ENCODE measurements at regions not wholly inside any gene's neighbourhood (a gene's known extent, or its start where the extent isn't known, plus 50 kb on each side); places are given as distances from the start of the nearest gene placed in this dataset.
"Not testable (repeated sequence)": the region's sequence is repeated elsewhere in the genome, so short reads cannot be mapped to it uniquely, and the experiment has no call there.

GRCh38 chr1:37323486-37324377, 150.6 kb upstream of the ZC3H12A start:
- peak; percentile 33 for DNase-seq (ENCODE audit: low read depth)

GRCh38 chr1:37325010-37325409, 149.4 kb upstream of the ZC3H12A start:
- no peak for DNase-seq (ENCODE audit: low read depth)

GRCh38 chr1:37325509-37326437, 148.6 kb upstream of the ZC3H12A start:
- no peak for DNase-seq (ENCODE audit: low read depth)

DNA sequence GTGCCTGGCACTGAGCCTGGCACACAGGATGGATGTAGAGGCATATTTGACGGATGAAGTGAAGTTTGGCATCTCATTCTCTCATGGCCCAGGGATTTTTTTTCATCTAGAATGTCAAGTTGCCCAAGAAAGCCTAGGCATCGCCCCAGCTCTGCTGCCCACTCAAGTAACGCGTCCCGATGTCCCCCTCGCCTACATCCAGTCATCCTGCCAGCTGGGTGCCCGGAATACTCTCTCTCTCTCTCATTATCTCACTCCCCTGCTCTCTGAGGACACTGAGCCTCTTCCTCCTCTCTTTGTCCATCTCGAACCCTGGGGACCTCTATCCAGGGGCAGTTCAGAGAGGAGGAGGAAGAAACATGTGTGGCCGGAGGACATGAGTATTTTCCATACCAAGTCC, 142.3 kb upstream of the ZC3H12A start:
- DNase-seq (ENCODE audit: low read depth): no peak

GRCh38 chr1:37338658-37339057, 135.7 kb upstream of the ZC3H12A start:
- DNase-seq (ENCODE audit: low read depth): no peak

DNA sequence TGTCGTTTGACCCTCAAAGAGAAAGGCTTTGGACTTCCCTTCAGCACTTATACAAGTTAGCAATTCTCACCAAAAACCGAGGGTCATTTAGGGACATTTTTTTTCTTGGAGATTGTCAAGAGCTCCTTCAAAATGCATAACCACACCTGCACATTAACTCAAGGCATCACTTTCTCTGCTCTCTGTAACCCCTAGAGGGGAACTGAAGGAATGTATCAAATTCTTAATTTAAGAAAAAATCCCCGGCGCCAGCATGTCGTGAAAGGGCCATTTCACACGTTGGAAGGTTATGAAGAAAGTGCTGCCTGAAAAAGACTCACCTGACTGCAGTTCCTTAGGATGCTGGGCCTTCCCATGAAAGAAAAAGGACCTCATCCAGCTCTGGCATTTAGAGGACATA, 131.6 kb upstream of the ZC3H12A start:
- no peak for DNase-seq (ENCODE audit: low read depth)

DNA sequence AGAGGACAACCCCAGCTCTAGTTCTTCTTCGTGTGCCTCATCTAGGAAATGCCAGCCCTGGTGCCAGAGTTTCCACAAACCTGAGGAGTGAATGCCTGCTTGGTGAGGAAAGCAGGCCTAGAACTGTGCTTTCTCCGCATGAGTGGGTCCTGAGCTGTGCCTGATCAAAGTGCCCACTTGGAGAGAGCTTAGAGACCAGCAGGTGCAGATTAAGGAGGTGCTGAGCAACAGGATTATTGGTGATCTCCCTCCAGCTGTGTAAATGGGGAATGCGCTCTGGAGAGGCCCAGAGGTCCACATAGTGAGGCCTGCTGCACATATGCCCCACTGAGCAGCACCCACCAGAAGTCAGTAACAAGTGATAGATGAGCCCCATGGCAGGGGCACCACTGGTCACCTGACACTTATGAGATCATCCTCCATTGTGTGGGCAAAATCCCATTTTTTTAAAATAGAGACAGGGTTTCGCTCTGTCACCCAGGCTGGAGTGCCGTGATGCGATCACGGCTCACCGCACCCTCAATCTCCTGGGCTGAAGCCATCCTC, 127.2 kb upstream of the ZC3H12A start:
- DNase-seq (ENCODE audit: low read depth): no peak

GRCh38 chr1:37353871-37354270, 120.5 kb upstream of the ZC3H12A start:
- DNase-seq (ENCODE audit: low read depth): no peak

- no peak for DNase-seq (ENCODE audit: low read depth)
Observed at GRCh38 chr1:37354876-37355650, 119.3 kb upstream of the ZC3H12A start.

DNA sequence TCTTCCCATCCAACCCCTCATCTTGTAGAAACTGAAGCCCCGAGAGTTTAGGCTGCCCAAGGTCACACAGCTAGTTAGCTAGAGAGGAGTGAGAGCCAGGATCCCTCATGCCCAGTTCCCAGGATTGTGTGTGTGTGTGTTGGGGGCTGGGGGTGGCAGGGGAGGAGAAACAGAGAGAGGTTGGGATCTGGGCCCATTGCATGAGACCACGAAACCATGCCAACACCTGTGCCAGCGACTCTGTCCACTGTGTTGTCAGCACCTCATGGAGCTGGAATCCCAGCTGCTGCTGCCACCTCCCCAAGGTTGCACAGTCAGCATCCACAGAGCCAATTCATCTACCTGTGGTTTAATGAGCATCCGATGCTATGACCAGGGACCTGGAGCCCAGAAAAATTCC, 115.4 kb upstream of the ZC3H12A start:
- no peak for DNase-seq (ENCODE audit: low read depth)

DNA sequence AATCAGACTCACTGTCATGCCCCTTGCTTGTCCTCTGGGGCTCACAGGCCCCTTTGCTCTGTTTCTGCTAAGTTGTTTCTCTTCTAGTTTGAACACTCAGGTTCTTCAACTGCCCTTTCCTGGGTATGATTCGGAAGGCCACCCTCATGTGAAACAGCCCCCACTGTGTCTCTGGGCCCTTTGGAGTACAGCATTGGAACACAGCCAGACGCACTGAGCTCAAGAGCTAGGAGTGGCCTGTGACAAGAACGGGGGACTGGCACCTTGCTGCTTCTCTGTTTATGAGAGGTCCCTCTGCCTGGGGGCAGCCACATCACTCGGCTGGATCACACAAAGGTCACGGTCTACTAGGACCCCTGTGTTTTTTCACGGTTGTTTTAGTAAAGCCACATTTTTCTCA, 114.4 kb upstream of the ZC3H12A start:
- DNase-seq (ENCODE audit: low read depth): no peak

GRCh38 chr1:37362594-37363385, 111.6 kb upstream of the ZC3H12A start:
- DNase-seq (ENCODE audit: low read depth): no peak

- DNase-seq (ENCODE audit: low read depth): no peak
Observed at GRCh38 chr1:37363535-37363934, 110.8 kb upstream of the ZC3H12A start.

DNA sequence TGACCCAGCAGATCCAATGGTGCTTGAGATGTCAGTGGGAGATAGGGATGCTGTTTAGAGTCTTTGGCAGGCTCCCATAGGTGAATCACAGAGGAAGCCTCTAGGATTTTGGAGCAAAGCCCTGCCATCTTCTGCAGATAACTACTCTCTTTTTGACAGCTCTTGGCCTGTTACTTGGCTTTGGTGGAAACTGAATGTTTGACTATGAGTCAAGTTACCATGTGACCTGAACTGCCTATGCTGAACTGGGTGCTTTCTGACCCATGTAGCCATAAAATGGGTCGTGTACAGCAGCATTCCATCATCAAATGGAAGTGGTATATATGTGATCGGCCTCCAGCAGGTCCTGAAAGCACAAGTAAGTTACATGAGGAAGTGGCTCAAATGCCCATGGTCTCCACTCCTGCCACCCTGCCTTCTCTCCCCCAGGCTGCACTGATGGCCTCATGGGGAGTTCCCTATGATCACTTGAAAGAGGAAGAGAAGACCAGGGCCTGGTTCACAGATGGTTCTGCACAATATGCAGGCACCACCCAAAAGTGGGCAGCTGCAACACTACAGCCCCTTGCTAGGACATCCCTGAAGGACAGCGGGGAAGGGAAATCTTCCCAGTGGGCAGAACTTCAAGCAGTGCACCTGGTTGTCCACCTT, 105.6 kb upstream of the ZC3H12A start:
- DNase-seq (ENCODE audit: low read depth): not testable (repeated sequence)

DNA sequence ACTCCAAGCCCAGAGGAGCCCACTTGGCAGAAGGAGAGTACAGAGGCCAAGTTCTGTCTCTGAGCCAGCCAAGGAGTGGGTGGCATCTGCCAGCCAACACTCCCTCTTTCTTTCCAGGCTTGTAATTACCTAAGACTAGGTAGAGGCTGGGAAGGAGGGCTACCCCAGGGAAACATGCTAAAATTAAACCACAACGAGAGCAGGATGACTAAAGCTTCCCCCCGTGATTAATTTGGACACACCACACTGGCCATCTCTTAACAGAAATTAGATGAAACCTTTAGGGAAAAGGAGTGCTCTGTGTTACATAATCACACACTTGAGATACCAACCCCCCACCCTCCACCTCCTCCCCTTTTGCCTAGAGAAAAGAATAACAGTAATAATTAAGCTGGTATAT, 102.1 kb upstream of the ZC3H12A start:
- DNase-seq (ENCODE audit: low read depth): no peak

DNA sequence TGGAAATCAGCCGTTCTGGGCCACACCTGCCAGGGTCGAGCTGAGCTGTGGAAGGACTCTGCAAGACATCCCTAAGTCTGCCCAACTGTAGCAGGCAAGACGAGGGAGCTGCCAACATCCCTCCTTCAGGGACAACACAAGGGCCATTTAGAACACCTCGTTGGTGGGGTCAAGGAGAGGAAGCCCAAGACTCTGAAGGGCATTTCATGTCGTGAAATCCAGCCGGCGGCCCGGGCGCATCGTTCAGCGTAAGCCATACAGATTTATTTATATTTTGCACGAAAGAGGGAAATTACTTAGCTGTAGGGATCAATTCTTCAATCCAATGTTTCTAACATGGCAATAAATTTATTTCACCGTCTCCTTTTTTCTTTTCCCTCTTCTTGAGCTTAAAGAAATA, 101.7 kb upstream of the ZC3H12A start:
- DNase-seq (ENCODE audit: low read depth): no peak

GRCh38 chr1:37373413-37373812, 101.0 kb upstream of the ZC3H12A start:
- DNase-seq (ENCODE audit: low read depth): no peak

GRCh38 chr1:37380546-37380945, 93.8 kb upstream of the ZC3H12A start:
- not testable (repeated sequence) for DNase-seq (ENCODE audit: low read depth)

DNA sequence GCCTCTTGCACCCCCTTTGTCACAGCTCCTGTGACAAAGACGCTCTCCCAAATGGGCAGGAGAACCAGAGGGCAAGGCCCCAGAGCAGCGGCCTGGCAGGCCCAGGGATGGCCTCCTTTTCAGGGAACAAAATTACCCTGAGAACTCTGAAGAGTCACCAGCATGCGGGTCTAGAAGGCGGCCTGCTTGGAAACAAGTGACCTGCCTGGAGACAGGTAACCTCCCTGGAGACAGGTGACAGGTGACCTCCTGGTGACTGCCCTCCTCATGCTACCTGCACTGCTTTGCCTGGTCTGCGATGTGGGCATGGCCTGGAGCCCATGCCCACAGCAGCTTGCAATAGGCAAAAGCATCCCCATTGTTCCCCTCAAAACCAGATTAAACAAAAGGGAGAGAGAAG, 86.5 kb upstream of the ZC3H12A start:
- DNase-seq (ENCODE audit: low read depth): no peak

DNA sequence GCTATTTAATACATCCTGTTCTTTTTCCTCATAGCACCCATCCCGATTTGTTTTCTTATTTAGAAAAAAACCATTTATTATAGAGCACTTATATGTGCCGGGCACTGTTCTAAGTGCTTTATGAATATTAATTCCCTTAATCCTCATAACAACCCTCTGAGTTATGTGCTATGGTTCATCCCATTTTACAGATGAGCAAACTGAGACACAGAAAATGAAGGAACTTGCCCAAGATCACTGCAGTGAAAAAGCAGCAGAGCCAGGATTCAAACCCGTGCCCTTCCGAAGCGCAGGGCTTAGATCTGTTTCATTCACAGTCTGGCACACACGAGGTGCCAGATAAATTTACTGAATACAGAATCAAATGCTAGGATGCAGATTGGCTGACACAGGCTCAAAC, 85.1 kb upstream of the ZC3H12A start:
- DNase-seq (ENCODE audit: low read depth): no peak

Measured in CMK (cell line).